ENCODE measurements at regions not wholly inside any gene's neighbourhood (a gene's known extent, or its start where the extent isn't known, plus 50 kb on each side); places are given as distances from the start of the nearest gene placed in this dataset.

- TF ChIP-seq GATA2 (IDR thresholded peaks at IDR 0.05; ENCODE audit: low read depth, low read length): no peak
- TF ChIP-seq GATA3 (IDR thresholded peaks at IDR 0.05; ENCODE audit: low read depth, low read length): no peak
Observed at GRCh38 chr6:21748343-21749056, 154.9 kb downstream of the SOX4 start.
